GM21576 (cell line): ENCODE measurements at regions not wholly inside any gene's neighbourhood (a gene's known extent, or its start where the extent isn't known, plus 50 kb on each side); places are given as distances from the start of the nearest gene placed in this dataset.

ENCODE experiments used
- ATAC-seq: cut with Tn5 transposase; IDR thresholded peaks from one replicate; pipeline ENCODE4 v1.9.1; 2021; ENCODE audit warnings: mild to moderate bottlenecking, moderate library complexity; ENCODE audit not compliant: unreplicated experiment

GRCh38 chr12:34340534-34341361 lies 318.5 kb downstream of the ALG10 start:
- no peak for ATAC-seq

- ATAC-seq: no peak
Observed at GRCh38 chr12:34341362-34341733, 319.1 kb downstream of the ALG10 start.

DNA sequence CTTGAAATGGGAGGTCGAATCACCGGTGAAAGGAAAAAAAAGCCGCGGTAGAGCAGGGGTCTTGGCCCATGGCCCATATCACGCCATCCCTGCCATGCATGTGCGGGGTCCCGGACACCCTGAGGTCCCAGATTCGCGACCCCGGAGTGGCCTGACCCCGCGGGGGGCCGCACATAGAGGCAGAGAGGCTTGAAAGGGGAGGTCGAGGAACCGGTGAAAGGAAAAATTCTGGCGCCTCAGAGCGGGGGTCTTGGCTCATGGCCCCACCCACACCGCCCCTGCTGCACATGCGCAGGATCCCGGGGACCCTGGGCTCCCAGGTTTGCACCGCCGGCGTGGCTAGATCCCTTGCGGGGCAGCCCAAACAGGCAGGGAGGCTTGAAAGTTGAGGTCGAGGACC lies 319.8 kb downstream of the ALG10 start:
- ATAC-seq: no peak

DNA sequence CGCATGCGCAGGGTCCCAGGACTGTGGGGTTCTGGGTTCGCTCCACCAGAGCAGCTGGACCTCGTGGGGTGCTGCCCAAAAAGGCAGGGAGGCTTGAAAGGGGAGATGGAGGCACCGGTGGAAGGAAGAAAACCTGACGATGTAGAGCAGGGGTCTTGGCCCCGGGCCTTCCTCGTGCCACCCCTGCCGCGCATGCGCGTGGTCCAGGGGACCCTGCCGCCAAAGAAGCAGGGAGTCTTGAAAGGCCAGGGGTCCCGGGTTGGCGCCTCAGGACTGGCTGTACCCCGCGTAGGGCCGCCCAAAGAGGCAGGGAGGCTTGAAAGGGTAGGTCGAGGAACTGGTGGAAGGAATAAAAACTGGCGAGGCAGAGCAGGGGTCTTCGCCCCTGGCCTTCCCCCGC lies 321.0 kb downstream of the ALG10 start:
- ATAC-seq: no peak

GRCh38 chr12:34343766-34344165 lies 321.5 kb downstream of the ALG10 start:
- ATAC-seq: no peak

- ATAC-seq: no peak
Observed at GRCh38 chr12:34344851-34345522, 322.7 kb downstream of the ALG10 start.

GRCh38 chr12:34345801-34346200 lies 323.5 kb downstream of the ALG10 start:
- no peak for ATAC-seq

DNA sequence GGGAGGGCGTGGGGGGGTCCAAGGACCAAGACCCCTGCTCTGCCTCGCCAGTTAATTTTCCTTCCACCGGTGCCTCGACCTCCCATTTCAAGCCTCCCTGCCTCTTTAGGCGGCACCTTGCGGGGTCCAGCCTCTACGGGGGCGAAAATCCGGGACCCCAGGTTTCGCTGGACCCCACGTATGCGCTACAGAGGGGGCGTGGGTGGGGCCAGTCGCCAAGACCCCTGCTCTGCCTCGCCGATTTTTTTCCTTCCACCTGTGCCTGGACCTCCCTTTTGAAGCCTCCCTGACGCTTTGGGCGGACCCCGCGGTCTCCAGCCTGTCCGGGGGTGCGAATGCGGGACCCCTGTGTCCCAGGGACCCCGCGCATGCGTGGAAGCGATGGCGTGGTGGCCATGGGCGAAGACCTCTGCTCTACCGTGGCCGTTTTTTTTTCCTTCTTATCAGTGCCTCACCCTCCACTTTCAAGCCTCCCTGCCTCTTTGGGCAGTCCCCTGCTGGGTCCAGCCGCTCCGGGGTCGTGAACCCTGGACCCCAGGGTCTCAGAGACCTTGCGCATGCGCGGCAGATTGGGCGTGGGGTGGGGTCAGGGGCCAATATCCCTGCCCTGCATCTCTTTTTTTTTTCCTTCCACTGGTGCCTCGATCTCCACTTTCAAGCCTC lies 324.2 kb downstream of the ALG10 start:
- ATAC-seq: no peak

- no peak for ATAC-seq
Observed at GRCh38 chr12:34347367-34347766, 325.1 kb downstream of the ALG10 start.

GRCh38 chr12:34348064-34348463 lies 325.8 kb downstream of the ALG10 start:
- no peak for ATAC-seq

DNA sequence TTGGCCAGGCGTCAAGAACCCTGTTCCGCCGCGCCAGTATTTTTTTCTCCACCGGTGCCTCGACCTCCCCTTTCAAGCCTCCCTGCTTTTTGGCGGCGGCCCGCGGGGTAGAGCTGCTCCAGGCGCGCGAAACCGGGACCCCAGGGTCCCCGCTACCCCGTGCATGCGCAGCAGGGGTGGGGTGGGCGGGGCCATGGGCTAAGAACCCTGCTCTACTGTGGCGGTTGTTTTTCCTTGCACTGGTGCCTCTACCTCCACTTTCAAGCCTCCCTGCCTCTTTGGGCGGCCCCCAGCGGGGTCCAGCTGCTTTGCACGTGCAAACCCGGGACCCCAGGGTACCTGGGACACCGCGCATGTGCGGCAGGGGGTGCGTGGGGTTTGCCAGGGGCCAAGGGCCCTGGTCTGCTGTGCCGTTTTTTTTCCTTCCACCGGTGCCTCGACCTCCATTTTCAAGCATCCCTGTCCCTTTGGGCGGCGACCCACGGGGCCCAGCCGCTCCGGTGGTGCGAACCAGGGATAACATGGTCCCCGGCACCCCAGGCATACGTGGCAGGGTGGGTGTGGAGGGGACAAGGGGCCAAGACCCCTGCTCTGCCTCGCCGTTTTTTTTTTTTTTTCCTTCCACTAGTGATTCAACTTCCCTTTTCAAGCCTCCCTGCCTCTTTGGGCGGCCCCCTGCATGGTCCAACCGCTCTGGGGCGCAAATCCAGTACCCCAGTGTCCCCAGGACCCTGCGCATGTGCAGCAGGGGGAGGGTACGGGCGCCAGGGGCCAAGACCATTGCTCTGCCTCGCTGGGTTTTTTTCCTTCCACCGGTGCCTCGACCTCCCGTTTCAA lies 326.8 kb downstream of the ALG10 start:
- ATAC-seq: no peak

GRCh38 chr12:34349673-34349961 lies 327.3 kb downstream of the ALG10 start:
- no peak for ATAC-seq

DNA sequence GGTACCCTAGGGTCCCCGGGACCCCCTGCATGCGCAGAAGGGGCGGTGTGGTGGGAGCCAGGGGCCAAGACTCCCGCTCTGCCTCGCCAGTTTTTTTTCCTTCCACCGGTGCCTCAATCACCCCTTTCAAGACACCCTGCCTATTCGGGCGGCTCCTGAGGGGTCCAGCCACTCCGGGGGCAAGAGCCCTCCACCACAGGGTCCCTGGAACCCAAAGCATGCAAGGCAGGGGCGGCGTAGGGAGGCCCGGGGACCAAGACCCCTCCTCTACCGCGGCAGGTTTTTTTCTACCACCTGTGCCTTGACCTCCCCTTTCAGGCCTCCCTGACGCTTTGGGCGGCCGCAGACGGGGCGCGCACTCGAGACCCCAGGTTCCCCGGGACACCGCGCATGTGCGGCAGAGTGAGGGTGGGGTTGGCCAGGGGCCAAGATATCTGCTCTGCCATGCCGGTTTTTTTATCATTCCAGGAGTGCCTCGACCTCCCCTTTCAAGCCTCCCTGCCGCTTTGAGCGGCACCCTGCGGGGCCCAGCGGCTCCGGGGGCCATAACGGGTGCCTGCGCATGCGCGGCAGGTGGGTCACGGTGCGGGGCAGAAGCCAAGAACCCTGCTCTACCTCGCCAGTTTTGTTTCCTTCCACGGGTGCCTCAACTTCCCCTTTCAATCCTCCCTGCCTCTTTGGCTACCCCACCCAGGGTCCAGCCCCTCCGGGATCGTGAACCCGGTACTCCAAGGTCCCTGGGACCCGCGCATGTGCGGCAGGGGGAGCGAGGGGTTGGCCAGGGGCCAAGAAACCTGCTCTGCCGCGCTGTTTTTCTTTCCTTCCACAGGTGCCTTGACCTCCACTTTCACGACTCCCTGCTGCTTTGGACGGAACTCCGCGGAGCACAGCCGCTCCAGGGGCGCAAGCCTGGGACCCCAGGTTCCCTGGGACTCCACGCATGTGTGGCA lies 328.1 kb downstream of the ALG10 start:
- ATAC-seq: no peak

- no peak for ATAC-seq
Observed at GRCh38 chr12:34352098-34352497, 329.8 kb downstream of the ALG10 start.

DNA sequence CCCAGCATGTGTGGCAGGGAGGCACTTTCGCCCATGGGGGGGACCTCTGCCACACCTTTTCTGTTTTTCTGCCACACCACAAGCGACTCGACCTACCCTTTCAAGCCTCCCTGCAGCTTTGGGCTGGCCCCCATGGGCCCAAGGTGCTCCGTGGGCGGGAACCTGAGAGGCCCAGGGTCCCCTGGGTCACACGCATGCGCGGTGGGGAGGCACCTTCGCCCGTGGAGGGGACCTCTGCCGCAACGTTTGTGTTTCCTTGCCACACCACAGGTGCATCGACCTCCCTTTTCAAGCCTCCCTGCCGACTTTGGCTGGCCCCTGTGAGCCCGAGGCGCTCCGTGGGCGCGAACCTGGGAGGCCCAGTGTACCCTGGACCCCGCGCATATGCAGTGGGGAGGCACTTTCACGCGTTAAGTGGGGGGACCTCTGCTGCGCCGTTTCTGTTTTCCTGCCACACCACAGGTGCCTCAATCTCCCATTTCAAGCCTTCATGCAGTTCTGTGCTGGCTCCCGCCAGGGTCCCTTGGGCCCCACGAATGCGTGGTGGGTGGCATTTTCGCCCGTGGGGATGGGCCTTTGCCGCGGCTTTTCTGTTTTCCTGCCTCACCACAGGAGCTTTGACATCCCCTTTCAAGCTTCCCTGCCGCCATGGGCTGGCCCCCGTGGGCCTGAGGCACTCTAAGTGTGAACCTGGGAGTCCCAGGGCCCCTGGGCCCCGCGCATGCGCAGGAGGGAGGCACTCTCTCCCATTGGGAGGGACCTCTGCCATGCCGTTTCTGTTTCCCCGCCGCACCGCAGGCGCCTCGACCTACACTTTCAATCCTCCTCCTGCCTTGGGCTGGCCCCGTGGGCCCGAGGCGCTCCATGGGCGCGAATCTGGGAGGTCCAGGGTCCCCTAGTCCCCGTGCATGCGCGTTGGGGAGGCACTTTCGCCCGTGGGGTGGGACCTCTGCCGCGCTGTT lies 332.2 kb downstream of the ALG10 start:
- ATAC-seq: no peak

DNA sequence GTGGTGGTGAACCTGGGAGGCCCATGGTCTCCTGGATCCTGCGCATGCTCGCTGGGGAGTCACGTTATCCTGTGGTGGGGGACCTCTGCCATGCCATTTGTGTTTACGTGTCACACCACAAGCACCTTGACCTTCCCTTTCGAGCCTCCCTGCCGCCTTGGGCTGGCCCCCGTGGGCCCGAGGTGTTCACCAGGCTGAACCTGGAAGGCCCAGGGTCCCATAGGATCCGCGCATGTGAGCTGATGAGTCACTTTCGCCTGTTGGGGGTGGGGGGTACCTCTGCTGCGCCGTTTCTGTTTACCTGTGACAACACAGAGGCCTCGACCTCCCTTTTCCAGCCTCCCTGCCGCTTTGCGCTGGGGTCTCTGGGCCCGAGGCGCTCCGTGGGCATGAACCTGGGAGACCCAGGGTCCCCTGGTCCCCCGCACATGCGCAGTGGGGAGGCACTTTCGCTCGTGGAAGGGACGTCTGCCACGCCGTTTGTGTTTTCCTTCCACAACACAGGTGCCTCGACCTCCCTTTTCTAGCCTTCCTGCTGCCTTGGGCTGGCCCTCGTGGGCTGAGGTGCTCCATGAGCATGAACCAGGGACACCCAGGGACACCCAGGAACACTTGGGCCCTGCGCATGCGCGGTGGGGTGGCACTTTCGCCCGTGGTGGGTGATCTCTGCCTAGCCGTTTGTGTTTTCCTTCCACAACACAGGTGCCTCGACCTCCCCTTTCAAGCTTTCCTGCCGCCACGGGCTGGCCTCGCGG lies 334.1 kb downstream of the ALG10 start:
- ATAC-seq: no peak

- ATAC-seq: no peak
Observed at GRCh38 chr12:34357791-34358190, 335.5 kb downstream of the ALG10 start.

DNA sequence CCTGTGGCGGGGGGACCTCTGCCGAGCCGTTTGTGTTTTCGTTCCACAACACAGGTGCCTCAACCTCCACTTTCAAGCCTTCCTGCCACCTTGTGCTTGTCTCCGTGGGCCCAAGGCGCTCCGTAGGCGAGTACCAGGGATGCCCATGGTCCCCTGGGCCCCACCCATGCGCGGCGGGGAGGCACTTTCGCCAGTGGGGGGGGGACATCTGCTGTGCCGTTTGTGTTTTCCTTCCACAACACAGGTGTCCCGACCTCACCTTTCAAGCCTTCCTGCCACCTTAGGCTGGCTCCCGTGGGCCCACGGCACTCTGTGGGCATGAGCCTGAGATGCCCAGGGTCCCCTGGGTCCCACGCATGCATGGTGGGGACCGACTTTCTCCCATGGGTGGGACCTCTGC lies 335.9 kb downstream of the ALG10 start:
- ATAC-seq: no peak
